ENCODE measurements at regions not wholly inside any gene's neighbourhood (a gene's known extent, or its start where the extent isn't known, plus 50 kb on each side); places are given as distances from the start of the nearest gene placed in this dataset.
"Not testable (repeated sequence)": the region's sequence is repeated elsewhere in the genome, so short reads cannot be mapped to it uniquely, and the experiment has no call there.

DNA sequence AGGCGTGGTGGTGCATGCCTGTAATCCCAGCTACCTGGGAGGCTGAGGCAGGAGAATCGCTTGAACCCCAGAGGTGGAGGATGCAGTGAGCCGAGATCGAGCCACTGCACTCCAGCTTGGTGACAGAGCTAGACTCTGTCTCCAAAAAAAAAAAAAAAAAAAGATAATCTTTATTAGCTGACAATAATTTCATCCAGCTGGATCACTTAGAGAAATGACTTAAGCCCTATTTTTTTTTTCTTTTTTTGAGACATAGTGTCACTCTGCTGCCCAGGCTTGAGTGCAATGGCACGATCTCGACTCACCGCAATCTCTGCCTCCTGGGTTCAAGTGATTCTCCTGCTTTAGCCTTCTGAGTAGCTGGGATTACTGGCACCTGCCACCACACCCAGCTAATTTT, 51.6 kb upstream of the MAP4K4 start:
- DNase-seq (ENCODE audit: low read depth): not testable (repeated sequence)

DNA sequence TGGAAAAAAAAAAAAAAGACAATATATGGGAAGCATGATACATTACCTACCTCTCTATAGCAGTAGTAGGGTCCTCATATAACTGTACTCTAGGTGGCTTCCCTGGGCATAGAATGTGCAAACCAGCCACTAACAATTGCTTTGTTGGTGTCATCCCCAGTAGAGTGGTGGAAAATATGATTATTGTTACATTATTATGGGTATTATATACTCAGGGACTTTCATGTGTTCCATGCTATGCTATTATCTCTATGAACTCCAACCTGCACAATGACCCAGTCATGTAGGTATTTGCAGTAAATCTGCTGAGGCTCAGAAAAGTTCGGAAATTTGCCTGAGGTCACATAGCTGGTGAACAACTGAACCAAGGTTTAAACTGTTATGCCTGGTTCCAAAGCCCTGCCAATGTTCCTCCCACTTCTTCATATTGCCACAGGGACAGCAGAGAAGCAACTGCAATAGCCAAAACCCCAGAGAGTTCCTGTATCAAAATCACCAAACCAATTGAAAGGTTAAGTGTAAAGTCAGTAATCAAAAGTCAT, 52.6 kb upstream of the MAP4K4 start:
- DNase-seq (ENCODE audit: low read depth): no peak

DNA sequence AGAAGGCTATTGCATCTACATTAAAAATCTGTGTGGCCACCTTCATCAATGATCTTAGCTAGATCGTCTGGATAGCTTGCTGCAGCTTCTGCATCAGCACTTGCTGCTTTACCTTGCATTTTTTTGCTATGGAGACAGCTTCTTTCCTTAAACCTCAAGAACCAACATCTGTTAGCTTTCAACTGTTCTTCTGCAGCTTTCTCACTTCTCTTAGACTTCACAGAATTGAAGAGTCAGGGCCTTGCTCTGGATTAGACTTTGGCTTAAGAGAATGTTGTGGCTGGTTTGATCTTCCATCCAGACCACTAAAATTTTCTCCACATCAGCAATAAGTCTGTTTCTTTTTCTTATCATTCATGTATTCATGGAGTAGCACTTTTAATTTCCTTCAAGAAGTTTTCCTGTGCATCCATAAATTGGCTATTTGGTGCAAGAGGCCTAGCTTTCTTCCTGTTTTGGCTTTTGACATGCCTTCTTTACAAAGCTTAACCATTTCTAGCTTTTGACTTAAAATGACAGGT, 54.4 kb upstream of the MAP4K4 start:
- DNase-seq (ENCODE audit: low read depth): no peak

DNA sequence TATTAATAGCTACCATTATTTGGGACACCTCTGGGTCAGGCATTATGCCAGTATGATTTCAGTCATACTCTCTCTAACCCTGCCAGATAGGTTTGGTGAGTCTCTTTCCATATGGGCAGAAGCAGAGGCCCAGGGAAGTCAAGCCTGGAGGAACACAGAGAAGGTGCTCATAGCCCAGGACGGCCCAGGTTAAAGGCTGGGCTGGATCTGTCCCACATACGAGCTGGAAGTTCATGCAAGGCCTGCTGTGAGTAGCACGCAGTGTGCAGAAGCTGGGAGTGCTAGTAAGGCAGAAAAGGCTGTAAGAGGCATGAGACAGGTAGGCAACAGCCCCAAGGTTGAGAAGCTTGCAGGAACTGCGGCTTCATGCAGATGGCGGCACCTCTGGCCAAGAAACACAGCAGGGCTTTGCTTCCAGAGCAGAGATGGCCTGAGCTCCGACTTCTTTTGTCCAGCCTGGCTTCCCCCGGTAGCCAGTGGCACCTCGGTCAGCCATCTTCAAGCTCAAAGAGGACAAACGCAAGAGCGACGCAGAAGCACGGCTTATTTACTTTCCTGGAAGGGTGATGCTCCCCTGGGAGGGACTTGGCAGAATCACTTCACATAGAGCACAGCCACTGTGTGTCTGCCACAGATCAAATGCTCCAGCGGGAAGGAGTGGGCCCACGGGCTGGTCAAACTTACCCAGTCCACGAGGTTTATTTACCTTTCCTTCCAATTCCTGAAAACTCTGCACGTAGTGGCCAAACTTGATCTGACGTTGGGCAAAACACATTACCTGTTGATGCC, 58.5 kb upstream of the MAP4K4 start:
- no peak for DNase-seq (ENCODE audit: low read depth)

DNA sequence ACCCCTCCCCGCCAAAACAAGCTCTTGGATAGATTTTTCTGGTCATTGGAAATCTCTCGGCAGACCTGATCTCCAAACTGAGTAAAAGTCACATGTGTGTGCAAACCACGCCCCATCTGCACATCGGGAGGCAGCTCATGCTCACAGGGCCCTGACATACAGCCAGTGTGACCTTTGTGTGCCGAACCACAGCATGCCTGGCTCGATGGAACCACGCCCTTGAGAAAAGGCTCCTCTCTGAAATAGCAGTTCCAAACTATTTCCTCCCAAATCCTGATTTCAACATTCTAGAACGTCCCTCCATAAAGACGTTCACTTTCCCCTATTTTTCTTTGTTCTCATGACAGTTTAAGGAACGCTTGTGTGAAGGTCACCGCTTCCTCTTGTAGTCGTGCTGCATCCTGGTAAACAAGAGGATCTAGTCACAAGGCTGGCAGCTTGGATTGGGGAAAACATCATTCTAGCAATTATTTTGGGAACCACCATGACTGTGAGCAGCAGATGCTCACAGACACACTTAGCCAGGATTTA, 59.3 kb upstream of the MAP4K4 start:
- no peak for DNase-seq (ENCODE audit: low read depth)

DNA sequence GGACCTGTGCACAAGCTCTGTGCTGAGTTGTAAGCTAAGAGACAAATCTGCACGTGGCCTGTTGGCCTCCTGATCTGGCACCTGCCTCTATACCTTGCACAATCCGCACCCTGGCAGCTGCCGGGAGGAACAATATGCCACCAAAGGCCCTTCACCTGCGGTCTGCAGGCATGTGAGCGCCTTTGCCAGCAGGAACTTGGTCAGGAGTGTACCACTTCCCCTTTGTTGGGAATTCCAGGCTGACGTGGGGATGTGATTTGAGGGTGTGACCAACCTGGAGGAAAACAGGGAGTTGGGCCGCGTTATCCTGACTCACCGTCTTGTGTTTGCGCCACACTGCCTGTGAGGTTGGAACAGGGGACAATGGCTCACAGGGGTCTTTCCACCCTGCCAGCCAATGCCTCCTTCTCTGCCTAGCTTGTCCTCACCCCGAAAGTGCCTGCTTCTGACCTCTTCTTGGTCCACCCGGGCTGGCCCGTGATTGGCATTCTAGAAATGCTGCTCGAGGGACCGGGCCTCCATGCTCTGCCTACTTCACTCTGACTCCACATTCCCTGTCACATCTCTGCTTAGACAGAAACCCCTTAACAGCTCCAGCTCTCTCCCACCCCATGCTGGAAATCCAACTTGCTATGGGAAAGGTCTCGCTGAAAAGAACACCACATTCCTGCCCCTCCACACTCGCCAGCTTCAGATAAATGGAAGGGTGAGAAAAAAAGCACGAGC, 67.1 kb upstream of the MAP4K4 start:
- no peak for DNase-seq (ENCODE audit: low read depth)

DNA sequence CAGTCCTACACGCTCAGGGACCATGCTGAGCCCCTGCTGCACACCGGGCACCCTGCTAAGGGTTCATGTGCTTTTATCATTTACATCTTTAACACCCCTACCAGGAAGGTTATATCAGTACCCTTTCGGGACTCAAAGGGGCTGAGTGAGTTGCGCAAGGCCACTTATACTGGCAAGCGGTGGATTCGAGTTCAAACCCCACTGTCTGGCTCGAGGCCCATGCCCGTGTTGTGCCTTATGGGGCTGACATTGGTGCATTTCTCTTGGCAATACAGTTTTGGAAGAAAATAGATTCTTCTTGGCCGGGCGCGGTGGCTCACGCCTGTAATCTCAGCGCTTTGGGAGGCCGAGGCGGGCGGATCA, 69.5 kb upstream of the MAP4K4 start:
- no peak for DNase-seq (ENCODE audit: low read depth)

DNA sequence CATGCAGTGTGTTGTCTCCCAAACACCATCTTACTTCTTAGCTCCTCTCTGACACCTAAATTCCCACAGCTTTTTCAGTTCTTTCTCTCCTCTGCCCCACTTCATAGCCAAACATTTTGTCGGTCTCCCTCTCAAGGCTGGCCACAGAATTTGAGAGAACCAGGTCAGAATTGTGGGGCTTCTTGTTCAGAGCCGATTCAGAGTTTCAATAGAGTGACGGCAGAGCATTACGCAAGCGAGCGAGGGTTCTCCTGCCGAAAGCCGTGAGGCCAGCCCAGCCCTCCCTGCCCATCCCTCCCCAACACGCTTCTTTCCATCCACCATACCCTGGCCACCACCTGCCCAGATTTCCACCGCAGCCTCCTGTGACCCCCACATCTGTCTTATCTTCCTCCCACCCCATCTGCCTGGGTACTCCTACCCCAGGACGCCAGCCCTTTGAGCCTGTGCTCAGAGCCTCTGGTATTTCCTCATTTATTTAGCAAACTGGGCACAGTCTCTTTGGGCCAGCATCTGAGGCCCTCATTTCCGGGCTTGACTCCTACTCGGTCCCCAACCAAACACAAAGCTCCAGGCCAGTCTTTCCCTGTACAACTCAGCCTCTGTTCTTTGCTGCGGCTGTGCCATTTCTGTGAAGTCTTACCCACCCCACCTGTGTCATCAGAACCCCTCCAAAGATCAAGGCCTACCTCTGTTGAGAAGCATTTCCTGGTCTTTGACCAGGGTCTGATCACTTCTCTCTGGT, 70.0 kb upstream of the MAP4K4 start:
- no peak for DNase-seq (ENCODE audit: low read depth)

DNA sequence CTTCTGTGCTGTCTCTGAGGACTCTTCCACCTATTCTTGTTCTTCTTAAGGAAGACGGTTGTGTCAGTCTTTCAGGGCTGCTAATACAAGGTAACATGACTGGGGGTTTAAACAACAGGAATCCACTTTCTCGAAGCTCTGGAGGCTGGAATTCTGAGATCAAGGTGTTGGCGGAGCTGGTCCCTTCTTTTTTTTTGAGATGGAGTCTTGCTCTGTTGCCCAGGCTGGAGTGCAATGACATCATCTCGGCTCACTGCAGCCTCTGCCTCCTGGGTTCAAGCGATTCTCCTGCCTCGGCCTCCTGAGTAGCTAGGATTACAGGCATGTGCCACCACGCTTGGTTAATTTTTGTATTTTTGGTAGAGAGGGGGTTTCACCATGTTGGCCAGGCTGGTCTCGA, 71.7 kb upstream of the MAP4K4 start:
- DNase-seq (ENCODE audit: low read depth): not testable (repeated sequence)

DNA sequence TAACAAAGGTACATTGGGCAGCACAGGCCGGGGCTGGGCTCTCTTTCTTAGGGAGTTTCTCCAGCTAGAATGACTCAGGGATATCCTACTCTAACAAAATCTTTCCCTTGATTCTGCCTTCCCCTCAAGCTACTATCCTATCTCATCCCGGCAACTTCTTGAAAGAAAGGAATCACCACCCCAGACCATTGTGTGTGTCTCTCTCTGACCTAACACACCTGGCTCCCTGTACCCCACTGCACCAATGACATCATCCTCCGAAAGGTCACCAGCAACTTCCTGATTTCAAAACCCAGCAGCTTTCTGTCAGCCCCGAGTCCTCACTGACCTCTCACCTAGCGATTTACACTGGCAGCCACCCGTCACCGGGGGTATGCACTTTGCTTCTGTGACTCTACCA, 72.1 kb upstream of the MAP4K4 start:
- DNase-seq (ENCODE audit: low read depth): no peak

DNA sequence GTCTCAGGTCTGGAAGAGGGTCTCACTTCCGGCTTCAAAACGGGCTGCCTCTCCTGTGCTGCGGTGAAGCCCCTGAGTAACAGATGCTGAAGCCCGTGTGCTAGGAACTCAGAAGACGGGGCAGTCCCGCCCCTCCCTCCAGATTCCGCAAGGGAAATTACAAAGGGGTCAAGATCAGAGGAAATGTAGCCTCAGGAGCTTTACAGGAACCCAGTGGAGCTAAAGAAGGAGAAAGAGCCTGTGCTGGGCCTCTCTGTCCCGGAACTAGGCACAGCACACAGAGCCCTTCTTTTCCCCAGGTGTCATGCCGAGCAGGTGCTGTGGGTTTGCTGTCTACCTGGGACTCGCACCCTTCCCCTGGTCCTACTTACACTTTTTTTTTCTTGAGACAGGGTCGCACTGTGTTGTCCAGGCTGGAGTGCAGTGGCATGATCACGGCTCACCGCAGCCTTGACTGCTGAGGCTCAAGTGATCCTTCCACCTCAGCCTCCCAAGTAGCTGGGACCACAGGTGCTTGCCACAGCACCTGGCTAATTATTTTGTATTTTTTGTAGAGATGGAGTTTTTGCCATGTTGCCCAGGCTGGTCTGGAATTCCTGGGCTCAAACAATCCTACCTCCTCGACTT, 72.7 kb upstream of the MAP4K4 start:
- DNase-seq (ENCODE audit: low read depth): no peak

DNA sequence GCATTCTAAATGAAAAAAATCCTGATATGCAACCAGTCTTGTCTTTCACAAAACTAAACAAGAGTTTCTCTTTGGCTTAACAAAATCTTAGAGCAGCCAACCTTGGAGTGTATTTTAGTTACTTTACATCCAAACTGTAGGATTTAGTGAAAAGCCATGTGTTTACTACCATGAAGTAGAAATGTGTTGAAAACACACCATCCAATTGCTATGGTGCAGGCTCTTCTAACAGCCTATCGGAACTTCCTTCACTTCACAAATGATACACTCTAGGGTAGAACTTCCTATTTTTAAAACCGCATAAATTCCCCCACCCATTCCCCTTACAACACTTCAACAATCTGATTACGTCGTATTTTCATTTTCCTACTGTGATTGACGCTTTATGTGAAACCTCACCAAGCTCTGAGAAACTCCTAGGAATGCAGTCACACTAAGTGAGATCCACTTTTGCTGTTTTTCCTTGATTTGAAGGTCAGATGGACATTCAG, 74.4 kb upstream of the MAP4K4 start:
- DNase-seq (ENCODE audit: low read depth): no peak

DNA sequence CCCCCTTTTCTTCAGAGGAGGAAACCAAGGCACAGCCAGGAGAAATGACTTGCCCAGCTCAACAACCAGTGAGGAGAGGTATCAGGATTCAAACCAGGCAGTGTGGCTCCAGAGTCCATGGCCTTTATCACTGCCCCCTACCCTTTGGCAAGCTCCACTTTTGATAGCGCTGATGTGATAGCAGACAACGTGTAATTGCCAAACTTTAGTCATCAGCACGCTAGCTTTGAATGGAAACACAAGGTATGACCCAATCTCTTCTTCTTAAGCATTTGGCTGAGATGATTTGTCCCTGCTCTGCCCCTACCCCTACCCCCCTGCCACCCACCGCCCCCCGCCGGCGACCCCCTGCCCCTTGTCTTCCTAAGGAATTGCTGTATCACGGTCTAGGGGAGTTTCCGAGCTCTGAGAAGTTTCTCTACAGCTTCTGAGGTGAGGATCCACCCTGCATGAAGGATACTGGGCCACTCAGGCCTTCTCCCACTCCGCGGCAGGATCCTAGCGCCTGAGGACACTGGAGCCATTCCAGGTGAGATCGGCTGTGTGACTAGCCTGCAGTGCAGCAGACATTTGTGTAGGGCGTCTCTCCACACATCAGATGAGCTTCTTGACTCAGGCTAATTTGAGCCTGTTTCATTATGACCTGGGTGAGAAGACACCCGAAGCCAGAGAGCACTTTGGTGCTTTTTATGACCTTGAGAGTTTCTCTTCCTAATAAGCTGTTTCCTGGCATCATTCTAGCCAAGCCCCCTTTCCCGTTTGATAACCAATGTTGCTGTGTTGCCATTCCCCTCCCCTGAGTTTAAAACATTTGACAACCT, 75.1 kb upstream of the MAP4K4 start:
- no peak for DNase-seq (ENCODE audit: low read depth)

DNA sequence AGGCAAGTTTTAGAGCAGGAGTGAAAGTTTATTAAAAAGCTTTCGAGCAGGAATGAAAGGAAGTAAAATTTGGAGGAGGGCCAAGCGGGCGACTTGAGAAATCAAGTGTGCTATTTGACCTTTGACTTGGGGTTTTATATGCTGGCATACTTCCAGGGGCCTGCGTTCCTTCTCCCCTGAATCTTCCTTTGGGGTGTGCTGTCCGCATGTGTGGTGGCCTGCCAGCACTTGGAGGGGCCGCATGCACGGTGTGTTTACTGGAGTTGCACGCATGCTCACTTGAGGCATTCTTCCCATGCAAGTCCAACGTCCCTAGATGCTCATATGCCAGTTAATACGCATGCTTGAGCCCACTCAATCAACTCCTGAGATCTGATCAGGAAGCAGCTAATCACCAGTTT, 78.3 kb upstream of the MAP4K4 start:
- DNase-seq (ENCODE audit: low read depth): peak; percentile 30

DNA sequence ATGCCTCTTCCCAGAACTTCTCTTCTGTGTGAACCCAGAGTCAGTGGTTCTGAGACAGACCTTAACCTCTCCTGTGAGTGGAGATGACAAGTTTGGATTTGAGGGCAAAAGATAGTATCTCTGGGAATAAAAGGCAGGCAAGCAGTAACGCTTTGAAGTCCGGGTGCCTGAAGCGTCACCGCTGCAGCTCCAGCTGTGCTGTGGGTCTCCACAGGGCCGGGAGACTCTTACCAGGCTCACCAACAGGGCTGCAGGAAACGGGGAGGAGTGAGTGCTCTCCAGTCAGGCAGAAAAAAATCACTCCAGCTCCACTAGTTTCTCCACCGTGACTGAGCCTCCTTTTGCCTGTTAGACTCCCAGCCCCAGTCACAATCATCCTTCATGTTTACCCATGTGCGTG, 79.7 kb upstream of the MAP4K4 start:
- DNase-seq (ENCODE audit: low read depth): no peak

DNA sequence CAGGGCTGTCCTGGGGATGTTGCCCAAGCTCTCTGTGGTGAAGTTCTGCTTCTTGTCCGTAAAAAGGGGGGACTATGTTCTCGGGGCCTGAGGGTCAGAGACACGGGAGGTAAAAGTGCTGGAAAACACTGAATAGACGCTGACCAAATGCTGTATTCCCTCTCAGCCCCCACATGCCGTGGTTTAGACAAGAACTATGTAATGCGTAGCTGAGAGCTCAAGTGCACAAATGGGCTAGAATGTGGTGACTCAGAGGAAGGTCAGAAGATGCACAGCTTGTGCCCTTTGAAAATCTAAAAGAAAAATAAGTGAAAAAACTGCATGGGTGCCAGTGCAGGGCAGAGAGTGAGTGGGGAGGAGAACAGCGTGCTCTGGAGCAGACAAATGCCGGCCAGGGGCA, 80.3 kb upstream of the MAP4K4 start:
- DNase-seq (ENCODE audit: low read depth): peak; percentile 35

DNA sequence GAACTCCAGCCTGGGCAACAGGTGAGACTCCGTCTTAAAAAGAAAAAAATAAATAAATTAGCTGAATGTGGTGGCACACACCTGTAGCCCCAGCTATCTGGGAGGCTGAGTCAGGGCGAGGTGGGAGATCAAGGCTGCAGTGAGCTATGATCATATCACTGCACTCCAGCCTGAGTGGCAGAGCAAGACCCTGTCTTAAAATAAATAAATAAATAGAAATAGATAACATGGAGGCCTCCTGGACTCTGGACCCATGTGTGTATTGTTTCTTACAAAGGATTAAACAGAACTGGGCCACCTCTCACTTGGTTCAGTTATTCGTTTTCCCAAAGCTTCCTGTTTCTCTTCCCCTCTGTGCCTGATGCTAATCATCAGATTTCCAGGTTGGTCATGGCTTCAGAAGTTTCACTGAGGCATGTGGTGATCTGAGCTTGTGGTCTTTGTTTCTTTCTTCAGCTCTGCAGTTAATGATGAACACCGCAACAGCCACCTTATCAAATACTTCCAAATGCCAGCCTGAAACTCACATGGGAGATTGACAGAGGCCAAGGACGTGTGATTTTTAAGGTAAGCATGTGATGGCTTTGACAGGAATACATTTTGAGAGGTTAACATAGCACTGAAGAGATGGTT, 83.3 kb upstream of the MAP4K4 start:
- no peak for DNase-seq (ENCODE audit: low read depth)

DNA sequence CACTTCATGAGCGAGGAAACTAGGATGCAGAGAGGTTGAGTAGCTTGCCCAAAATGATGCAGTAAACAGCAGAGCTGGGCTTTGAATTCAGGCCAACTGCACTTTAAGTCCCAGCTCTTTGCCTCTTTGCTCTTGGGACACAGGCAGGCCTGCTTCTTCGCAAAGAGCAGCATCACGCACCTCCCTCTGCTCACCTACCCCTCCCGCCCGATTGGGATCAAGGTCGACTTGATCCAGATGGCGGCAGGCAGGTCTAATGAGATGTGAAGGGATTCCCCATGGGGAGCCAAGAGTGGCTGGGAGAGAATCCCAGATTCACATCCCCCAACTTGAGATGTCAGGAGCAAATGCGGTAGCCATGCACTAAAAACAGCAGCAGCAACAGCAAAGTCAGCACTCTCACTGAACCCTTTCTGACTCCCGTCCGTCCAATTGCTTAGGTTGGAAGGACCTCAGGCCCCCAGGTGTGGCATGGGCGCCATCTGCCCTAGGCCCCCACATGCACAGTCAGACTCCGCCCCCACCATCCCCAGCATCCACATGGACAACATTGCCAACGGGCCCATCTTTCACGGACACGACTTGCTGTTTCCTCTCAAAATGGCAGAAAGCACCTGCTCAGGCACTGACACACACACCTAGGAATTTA, 84.3 kb upstream of the MAP4K4 start:
- no peak for DNase-seq (ENCODE audit: low read depth)

DNA sequence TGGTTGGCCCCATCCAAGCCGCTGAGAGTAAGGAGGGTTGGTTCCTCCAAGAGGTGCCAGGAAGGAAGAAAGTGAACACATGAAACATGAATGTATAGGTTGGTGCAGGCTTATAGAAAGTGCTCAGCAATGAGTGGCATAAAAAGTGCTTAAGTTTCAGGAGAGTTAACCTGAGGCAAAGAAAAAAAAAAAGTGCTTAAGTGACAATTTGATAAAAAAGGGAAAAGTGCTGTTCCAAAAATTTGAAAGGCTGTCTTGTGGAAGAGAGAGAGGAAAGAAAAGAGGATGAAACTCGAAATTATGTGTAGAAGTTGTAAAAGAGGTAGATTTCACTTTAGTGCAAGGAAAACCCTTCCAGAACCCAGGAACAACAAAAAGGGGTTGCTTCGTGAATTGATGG, 85.5 kb upstream of the MAP4K4 start:
- DNase-seq (ENCODE audit: low read depth): no peak
